SU-DHL-6 (cell line): ENCODE measurements at regions not wholly inside any gene's neighbourhood (a gene's known extent, or its start where the extent isn't known, plus 50 kb on each side); places are given as distances from the start of the nearest gene placed in this dataset.

Experiments used
- EZH2phosphoT487 ChIP-seq: fragments of 200-600 bp; sonication (generic), shearing (Covaris generic); conservative IDR thresholded peaks from 2 replicates; pipeline ENCODE4 v1.6.1; 2018; ENCODE audit warnings: mild to moderate bottlenecking, antibody characterized with exemption, low read length, moderate library complexity, mixed read lengths
- TF ChIP-seq, protein P1 (sequence below): fragments of 200-600 bp; sonication (generic); IDR thresholded peaks from one replicate; pipeline ENCODE4 v1.5.1; 2017; ENCODE audit warnings: antibody characterized with exemption, mild to moderate bottlenecking, low read length, moderate library complexity; ENCODE audit not compliant: insufficient read depth, poor library complexity, severe bottlenecking

DNA sequence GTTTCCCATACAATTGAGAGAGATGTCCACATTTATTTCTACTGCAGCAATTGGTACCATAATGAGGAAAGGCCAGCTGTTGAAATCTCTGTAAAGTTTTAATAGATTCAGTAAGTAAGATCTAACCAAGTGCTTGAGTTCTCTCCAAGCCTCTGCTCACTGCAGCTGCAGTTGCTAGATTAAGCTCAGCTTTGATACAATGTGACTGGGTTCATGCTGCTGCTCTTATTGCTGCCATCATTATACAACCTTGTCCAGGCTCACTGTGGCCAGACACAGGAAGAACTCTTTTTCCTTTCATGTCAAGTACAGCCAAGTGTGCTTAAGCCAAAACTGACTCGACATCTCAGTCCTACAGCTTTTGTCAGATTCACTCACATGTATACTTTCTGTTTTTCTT, 423.5 kb downstream of the GJA1 start:
- TF ChIP-seq EZH2phosphoT487: no peak
- TF ChIP-seq, protein P1, sequence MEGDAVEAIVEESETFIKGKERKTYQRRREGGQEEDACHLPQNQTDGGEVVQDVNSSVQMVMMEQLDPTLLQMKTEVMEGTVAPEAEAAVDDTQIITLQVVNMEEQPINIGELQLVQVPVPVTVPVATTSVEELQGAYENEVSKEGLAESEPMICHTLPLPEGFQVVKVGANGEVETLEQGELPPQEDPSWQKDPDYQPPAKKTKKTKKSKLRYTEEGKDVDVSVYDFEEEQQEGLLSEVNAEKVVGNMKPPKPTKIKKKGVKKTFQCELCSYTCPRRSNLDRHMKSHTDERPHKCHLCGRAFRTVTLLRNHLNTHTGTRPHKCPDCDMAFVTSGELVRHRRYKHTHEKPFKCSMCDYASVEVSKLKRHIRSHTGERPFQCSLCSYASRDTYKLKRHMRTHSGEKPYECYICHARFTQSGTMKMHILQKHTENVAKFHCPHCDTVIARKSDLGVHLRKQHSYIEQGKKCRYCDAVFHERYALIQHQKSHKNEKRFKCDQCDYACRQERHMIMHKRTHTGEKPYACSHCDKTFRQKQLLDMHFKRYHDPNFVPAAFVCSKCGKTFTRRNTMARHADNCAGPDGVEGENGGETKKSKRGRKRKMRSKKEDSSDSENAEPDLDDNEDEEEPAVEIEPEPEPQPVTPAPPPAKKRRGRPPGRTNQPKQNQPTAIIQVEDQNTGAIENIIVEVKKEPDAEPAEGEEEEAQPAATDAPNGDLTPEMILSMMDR: no peak
